Loucy (cell line): ENCODE measurements at regions not wholly inside any gene's neighbourhood (a gene's known extent, or its start where the extent isn't known, plus 50 kb on each side); places are given as distances from the start of the nearest gene placed in this dataset.

Experiments used
- H2AFZ ChIP-seq: fragments of 200-600 bp; sonication (generic); 2 replicates; pipeline ENCODE4 v1.6.0; 2016; ENCODE audit warnings: antibody characterized with exemption, mild to moderate bottlenecking, low read length, moderate library complexity
- H3F3A ChIP-seq: fragments of 200-600 bp; 2 replicates; pipeline ENCODE4 v1.6.0; 2016; ENCODE audit warnings: antibody characterized with exemption, low read depth, mild to moderate bottlenecking
- H3K27me3 ChIP-seq: fragments of 200-600 bp; sonication (generic); 2 replicates; pipeline ENCODE4 v1.6.1; 2014; ENCODE audit warnings: low read length, mild to moderate bottlenecking; ENCODE audit not compliant: insufficient read depth, poor library complexity, severe bottlenecking
- H3K36me3 ChIP-seq: fragments of 200-600 bp; sonication (generic); 2 replicates; pipeline ENCODE4 v1.6.1; 2016; ENCODE audit warnings: low read length; ENCODE audit not compliant: insufficient read depth
- H3K4me1 ChIP-seq: fragments of 200-600 bp; sonication (generic); 2 replicates; pipeline ENCODE4 v1.5.1; 2014; ENCODE audit warnings: low read length, mild to moderate bottlenecking; ENCODE audit not compliant: insufficient read depth, poor library complexity, severe bottlenecking
- H3K4me2 ChIP-seq: fragments of 200-600 bp; sonication (generic); 2 replicates; pipeline ENCODE4 v1.6.0; 2014; ENCODE audit warnings: antibody characterized with exemption, low read length, low read depth, mild to moderate bottlenecking; ENCODE audit not compliant: poor library complexity, severe bottlenecking
- H3K4me3 ChIP-seq: fragments of 200-600 bp; sonication (generic); 2 replicates; pipeline ENCODE4 v1.5.1; 2014; ENCODE audit warnings: low read length, mild to moderate bottlenecking, mixed read lengths; ENCODE audit not compliant: poor library complexity, severe bottlenecking
- H3K79me2 ChIP-seq: fragments of 200-600 bp; sonication (generic); 2 replicates; pipeline ENCODE4 v1.6.1; 2014; ENCODE audit warnings: low read length; ENCODE audit not compliant: insufficient read depth
- H3K9ac ChIP-seq: fragments of 200-600 bp; sonication (generic); 2 replicates; pipeline ENCODE4 v1.6.0; 2014; ENCODE audit warnings: mild to moderate bottlenecking, low read depth, low read length, moderate library complexity; ENCODE audit not compliant: poor library complexity, severe bottlenecking
- H3K9me2 ChIP-seq: fragments of 200-600 bp; sonication (generic); replicated peaks from 2 replicates; pipeline ENCODE4 v1.6.1; 2016; ENCODE audit warnings: low read depth, low read length, mixed read lengths
- H3K9me3 ChIP-seq: fragments of 200-600 bp; sonication (generic); 2 replicates; pipeline ENCODE4 v1.6.1; 2014; ENCODE audit warnings: mild to moderate bottlenecking, antibody characterized with exemption, low read length, low read depth; ENCODE audit not compliant: insufficient read depth
- H4K20me1 ChIP-seq: fragments of 200-600 bp; sonication (generic); 2 replicates; pipeline ENCODE4 v1.6.0; 2014; ENCODE audit warnings: antibody characterized with exemption, low read length, mild to moderate bottlenecking; ENCODE audit not compliant: insufficient read depth, poor library complexity, severe bottlenecking
- EZH2phosphoT487 ChIP-seq: fragments of 200-600 bp; IDR thresholded peaks from 2 replicates; pipeline ENCODE4 v1.6.1; 2018; ENCODE audit warnings: antibody characterized with exemption, mild to moderate bottlenecking, moderate library complexity, borderline replicate concordance
- TF ChIP-seq, protein P1 (sequence below): fragments of 200-600 bp; sonication (generic); conservative IDR thresholded peaks from 2 replicates; pipeline ENCODE4 v1.5.1; 2014; ENCODE audit warnings: mild to moderate bottlenecking, antibody characterized with exemption, low read length

DNA sequence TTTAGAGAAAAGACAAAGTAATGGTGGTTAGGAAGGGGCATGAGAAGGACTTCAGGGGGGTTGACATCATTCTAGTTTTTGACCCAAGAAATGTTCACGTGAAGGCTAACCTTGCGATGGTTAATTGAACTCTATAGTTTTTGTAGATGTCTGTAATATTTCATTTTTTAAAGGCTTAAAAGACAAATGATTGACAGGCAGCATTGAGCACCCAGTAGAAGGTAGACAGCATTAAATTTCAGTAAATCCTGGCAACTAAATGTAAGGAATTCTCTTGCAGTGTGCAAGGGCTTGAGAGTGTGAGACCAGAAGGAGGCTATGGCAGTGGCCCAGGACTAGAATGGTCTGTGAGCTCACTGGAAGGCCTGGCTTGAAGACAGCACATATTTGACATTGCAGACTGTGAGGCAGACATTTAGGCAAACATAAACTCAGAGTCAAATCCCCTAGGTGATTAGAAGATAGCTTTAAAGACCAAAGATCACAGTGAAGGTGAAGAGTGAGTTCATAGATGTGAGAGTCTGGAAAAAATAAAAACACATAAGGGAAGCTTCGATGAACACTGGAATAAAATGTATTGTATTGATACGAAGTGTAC, 100.1 kb upstream of the MAP4K4 start:
- H3K27me3 ChIP-seq = no peaks in the 10 kb centered on the region
- H3K4me3 ChIP-seq = no peak overlapping the region
- TF ChIP-seq, protein P1, sequence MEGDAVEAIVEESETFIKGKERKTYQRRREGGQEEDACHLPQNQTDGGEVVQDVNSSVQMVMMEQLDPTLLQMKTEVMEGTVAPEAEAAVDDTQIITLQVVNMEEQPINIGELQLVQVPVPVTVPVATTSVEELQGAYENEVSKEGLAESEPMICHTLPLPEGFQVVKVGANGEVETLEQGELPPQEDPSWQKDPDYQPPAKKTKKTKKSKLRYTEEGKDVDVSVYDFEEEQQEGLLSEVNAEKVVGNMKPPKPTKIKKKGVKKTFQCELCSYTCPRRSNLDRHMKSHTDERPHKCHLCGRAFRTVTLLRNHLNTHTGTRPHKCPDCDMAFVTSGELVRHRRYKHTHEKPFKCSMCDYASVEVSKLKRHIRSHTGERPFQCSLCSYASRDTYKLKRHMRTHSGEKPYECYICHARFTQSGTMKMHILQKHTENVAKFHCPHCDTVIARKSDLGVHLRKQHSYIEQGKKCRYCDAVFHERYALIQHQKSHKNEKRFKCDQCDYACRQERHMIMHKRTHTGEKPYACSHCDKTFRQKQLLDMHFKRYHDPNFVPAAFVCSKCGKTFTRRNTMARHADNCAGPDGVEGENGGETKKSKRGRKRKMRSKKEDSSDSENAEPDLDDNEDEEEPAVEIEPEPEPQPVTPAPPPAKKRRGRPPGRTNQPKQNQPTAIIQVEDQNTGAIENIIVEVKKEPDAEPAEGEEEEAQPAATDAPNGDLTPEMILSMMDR = no peak
- TF ChIP-seq EZH2phosphoT487 = no peak
- no peaks in the 10 kb centered on the region for H4K20me1 ChIP-seq
- no peaks in the 10 kb centered on the region for H3K36me3 ChIP-seq
- no peak overlapping the region for H3K4me2 ChIP-seq
- no peaks in the 10 kb centered on the region for H3F3A ChIP-seq
- no peaks in the 10 kb centered on the region for H3K79me2 ChIP-seq
- no peaks in the 10 kb centered on the region for H3K4me1 ChIP-seq
- no peaks in the 10 kb centered on the region for H3K9me2 ChIP-seq
- H3K9ac ChIP-seq = no peak overlapping the region
- no peaks in the 10 kb centered on the region for H3K9me3 ChIP-seq
- no peak overlapping the region for H2AFZ ChIP-seq

DNA sequence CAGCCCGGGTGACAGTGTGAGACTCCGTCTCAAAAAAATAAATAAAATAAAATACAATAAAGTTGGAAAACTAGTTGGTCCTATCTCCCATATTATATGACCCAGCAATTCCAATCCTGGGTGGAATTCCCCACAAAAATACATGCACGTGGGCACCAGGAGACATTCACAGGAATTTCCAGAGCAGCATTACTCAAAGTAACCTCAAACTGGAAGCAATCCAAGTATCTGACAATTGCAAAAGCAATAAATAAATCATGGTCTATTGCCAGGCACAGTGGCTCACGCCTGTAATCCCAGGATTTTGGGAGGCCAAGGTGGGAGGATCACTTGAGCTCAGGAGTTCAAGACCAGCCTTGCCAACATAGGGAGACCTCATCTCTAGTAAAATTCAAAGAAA, 101.2 kb upstream of the MAP4K4 start:
- Histone ChIP-seq H3K36me3 (no peaks in the 10 kb centered on the region), H3F3A (no peaks in the 10 kb centered on the region)

DNA sequence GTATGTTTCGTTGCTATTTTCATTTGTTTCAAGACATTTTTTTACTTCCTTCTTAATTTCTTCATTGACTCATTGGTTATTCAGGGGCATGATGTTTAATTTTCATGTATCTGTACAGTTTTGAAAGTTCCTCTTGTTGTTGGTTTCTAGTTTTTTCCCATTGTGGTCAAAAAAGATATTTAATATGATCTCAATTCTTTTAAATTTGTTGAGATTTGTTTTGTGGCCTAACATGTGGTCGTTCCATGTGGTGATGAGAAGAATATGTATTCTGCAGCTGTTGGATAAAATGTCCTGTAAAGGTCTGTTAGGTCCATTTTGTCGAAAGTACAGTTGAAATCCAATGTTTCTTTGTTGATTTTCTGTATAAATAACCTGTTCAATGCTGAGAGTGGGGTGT, 110.3 kb upstream of the MAP4K4 start:
- Histone ChIP-seq H4K20me1 (no peaks in the 10 kb centered on the region), H3K27me3 (no peaks in the 10 kb centered on the region), H3K79me2 (no peaks in the 10 kb centered on the region), H3K4me1 (no peaks in the 10 kb centered on the region), H3K9me3 (no peaks in the 10 kb centered on the region), H3F3A (no peaks in the 10 kb centered on the region), H3K9me2 (no peaks in the 10 kb centered on the region), H3K36me3 (no peaks in the 10 kb centered on the region), H2AFZ (no peak overlapping the region), H3K4me2 (no peak overlapping the region), H3K4me3 (no peak overlapping the region), H3K9ac (no peak overlapping the region)
- TF ChIP-seq, protein P1 = no peak
- no peak for TF ChIP-seq EZH2phosphoT487

More for the DNA sequence above, 101.2 kb upstream of the MAP4K4 start:
- Histone ChIP-seq H3K4me2 (no peak overlapping the region), H3K27me3 (no peaks in the 10 kb centered on the region), H2AFZ (no peak overlapping the region), H3K79me2 (no peaks in the 10 kb centered on the region), H3K9ac (no peak overlapping the region), H4K20me1 (no peaks in the 10 kb centered on the region), H3K4me1 (no peaks in the 10 kb centered on the region), H3K9me2 (no peaks in the 10 kb centered on the region), H3K9me3 (no peaks in the 10 kb centered on the region), H3K4me3 (no peak overlapping the region)
- TF ChIP-seq, protein P1 = no peak
- TF ChIP-seq EZH2phosphoT487 = no peak
